HG02623 (cell line): ENCODE measurements at regions not wholly inside any gene's neighbourhood (a gene's known extent, or its start where the extent isn't known, plus 50 kb on each side); places are given as distances from the start of the nearest gene placed in this dataset.

Experiments used
- ATAC-seq: cut with Tn5 transposase; IDR thresholded peaks from one replicate; pipeline ENCODE4 v1.9.1; 2021; ENCODE audit warnings: moderate library complexity; ENCODE audit not compliant: unreplicated experiment

DNA sequence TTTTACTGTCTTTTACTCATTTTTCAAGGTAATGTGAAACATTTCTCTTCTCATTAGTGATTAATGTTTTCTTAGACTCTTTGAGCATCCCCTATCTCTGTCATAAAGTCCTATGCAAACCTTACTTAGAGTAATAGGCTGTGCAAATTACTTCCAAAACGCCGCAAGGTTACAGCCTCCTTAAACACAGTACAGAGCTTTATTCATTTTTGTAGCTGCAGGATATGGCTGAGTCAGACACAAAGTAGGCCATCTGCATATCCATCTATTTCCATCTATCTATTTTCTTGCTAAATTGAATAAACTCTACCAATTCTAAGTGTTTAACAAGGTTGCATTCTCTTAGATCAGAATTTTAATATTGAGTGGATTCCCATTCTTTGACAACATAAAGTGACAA lies 335.6 kb upstream of the SLC16A7 start:
- ATAC-seq, result no peak

DNA sequence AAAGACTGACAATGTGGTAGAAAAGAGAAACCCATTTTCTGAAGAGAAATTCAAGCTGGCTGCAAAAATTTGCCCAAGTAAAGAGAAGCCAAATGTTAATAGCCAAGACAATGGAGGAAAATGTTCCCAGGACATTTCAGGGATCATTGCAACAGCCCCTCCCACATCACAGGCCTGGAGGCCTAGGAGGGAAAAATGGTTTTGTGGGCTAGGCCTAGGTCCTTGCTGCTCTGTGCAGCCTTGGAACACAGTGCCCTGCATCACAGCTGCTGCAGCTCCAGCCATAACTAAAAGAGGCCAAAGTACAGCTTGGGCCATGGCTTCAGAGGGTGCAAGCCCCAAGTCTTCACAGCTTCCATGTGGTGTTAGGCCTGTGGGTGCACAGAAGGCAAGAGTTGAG lies 332.4 kb upstream of the LRIG3 start:
- ATAC-seq, result no peak

DNA sequence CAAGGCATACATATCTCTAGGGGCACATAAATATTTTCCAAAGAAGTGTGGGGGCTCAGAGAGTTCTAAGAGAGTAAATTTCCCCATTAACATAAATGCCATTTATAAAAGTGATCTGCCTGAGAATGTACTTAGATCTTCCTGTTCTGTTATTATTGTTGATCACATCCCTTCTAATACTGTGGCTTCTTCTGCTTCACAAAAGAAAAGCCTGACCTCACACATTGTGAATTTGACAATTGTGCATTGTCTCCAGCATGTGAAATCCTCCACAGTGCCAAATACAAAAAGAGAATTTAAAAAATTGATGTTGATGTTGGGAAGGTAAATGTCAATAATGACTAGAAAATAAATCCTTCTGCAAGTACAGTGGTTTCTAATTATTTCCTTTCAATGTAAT lies 330.5 kb upstream of the LRIG3 start:
- ATAC-seq, result no peak

DNA sequence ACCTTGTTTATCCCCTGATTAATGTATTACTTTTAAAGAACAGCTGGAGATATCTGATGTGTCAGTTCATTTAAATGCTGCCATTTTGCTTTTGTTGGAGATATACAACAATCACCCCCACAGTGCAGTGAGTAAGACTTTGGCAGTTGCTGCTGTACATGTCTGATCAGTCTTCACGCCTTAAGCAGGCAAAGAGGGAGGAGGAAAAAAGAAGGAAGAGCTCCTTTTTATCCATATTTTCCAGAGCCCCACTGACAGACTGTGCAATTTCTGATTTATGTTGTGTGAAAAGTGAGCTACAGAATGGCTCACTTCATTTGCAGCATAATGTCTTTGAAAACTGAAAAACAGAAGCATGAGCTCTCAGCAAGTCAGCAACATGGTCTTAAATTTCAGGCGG lies 319.7 kb upstream of the LRIG3 start:
- ATAC-seq, result no peak

- ATAC-seq, result no peak
These were observed 314.1 kb upstream of the LRIG3 start for GRCh38 chr12:59234391-59234790.

- ATAC-seq, result no peak
These were observed 310.0 kb upstream of the LRIG3 start for GRCh38 chr12:59230334-59230733.

DNA sequence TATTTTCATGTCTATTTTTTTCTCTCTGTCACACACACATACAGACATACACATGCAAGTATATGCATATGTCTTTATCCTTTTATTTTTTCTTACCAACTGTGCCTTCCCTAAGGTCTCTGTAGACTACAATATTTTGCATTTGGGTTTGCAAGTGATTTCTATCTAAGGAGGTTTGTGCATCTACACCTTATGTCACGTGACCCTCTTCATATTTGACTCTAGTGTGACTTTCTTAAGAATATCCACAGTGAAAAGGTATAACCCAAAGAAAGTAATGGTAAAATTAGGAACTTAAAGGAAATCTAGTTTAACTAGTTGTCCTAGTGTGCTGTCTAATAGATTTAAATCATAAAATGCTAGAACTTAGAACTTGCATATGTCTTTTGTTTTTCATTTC lies 298.8 kb upstream of the LRIG3 start:
- no peak for ATAC-seq

GRCh38 chr12:59196989-59197388 lies 276.7 kb upstream of the LRIG3 start:
- ATAC-seq, result no peak

DNA sequence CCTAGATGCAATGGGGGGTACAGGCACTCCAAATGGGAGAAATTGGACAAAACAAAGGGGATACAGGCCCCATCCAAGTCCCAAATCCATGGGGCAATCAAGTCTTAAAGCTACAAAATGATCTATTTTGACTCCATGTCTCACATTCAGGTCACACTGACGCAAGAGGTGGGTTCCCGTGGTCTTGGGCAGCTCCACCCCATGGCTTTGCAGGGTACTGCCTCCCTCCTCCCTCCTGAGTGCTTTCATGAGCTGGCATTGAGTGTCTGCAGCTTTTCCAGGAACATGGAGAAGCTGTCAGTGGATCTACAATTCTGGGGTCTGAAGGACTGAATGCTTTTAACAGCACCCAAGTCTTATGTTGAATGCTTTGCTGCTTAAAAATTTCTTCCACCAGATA lies 274.5 kb upstream of the LRIG3 start:
- ATAC-seq, result no peak

DNA sequence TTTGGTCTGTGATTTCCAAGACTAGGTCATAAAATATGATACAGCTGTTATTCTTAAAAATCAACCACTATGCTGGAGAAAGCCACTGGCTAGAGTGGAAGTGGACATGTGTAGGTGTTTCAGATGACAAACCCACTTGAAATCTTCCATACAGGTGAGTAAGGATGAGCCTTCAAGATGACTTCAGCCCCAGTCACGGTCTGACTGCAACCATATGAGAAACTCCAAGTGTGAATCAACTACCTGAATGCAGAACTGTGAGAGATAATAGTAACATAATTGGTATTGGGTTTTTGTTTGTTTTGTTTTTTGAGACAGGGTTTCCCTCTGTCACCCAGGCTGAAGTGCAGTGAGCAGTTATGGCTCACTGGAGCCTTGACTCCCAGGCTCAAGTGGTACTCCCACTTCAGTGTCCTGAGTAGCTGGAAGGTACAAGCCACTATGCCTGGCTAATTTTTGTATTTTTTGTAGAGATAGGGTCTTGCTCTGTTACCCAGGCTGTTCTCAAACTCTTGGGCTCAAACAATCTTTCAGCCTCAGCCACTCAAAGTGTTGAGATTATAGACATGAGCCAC lies 273.3 kb upstream of the LRIG3 start:
- no peak for ATAC-seq

DNA sequence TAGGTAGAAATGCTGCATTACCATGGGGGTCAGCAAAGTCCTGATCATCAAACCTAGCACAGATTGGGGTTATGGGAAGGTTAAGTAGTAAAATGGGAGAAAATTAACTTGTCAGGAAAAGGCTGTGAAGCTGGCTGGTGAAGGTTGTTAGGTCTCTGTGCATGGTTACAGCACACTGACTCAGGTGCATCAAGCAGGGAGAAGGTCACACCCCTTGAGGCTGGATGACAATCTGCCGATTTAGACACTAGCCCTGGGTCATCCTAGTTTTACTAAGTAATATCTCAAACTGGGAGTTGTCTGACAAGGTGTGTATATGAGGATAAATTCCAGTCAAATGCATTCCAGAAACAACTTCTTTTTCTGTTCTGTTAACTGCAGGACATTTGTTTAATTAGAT lies 271.1 kb upstream of the LRIG3 start:
- ATAC-seq, result no peak

DNA sequence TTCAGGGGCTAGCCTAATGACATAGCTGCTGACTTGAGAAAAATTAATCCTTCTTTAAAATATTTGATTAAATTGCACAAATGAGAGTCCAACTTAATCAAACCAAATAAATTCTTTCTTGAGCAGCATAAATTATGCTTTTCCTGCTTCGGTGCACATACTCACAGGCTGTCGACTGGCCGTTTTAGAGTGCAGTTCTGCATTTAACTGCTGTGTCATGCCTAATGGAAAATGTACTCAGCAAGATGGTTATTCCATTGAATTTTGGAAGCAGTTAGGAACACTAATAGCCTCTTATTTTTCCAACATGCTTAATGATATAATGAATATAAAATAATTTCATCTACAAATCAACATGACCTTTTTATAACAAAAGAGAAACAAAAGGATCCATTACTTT lies 266.1 kb upstream of the LRIG3 start:
- no peak for ATAC-seq

DNA sequence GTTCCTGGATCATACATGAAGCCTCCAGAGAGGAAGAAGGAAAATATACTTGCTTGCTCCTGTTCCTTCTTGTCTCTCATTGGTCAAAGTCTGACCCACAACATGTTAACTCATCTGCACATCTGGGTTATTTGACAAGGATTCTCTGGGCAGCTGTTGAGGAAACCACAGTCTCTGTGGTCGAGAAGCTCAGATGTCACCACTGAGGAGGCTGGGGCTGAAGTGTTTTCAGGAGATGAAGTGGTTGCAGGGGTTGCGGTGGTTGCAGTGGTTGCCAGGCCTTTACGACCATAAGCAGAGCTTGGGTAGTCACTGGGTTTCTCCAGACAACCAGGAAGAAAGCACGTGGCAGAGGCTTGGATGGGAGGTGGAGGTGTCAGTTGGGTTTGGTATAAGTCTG lies 265.0 kb upstream of the LRIG3 start:
- no peak for ATAC-seq

DNA sequence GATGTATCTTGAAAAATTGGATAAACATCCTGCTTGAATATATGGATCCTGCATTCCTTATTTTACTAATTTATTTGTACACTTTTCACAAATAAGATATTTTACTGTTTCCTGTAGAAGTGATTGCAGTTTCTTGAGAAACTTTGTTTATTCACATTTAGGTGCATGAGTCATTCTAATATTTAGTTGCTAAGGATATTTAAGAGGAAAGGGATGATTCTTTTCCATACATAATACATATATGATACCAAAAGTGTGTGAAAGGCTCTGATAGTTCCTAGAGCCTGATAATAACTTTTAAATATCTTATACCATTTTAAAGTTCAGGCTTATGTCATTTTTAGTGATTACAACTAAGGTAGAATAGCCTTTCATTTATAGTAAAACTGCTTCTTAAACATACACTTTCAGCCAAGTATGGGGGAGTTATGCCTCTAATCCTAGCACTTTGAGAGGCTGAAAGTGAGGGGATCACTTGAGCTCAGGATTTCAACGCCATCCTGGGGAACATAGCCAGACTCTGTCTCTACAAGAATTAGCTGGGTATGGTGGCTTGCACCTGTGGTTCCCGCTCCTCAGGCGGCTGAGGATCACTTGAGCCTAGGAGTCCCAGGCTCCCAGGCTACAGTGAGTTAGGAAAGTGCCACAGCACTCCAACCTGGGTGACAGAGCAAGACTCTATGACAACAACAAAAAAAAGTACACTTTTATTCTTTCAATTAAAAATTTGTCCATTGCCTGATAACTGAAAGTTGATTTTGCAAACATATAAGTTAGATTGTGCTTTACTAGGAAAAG lies 262.6 kb upstream of the LRIG3 start:
- no peak for ATAC-seq

- ATAC-seq, result no peak
These were observed 261.9 kb upstream of the LRIG3 start for GRCh38 chr12:59182191-59182590.

GRCh38 chr12:59181196-59181777 lies 261.0 kb upstream of the LRIG3 start:
- ATAC-seq, result no peak

GRCh38 chr12:59179231-59179630 lies 258.9 kb upstream of the LRIG3 start:
- no peak for ATAC-seq

GRCh38 chr12:59173695-59174094 lies 253.4 kb upstream of the LRIG3 start:
- no peak for ATAC-seq

DNA sequence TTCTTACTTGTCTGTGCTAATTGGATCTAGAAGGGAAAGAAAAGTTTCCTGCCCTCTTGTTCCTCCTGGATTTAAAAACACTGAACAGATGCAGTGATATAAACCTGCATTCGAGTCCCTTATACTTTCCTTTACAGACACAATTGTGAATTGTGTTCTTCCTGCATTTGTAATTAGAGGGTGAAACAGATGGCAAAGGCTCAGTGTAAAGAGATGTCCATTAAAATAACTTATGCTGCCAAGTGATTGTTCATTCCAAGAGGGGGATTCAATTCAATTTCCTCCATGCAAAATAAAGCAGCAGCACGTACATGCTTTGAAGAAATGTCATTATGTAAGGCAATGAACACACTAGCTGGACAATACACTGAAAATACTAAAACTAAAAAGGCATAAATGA lies 248.3 kb upstream of the LRIG3 start:
- no peak for ATAC-seq

- no peak for ATAC-seq
These were observed 246.2 kb upstream of the LRIG3 start for GRCh38 chr12:59166457-59166856.

DNA sequence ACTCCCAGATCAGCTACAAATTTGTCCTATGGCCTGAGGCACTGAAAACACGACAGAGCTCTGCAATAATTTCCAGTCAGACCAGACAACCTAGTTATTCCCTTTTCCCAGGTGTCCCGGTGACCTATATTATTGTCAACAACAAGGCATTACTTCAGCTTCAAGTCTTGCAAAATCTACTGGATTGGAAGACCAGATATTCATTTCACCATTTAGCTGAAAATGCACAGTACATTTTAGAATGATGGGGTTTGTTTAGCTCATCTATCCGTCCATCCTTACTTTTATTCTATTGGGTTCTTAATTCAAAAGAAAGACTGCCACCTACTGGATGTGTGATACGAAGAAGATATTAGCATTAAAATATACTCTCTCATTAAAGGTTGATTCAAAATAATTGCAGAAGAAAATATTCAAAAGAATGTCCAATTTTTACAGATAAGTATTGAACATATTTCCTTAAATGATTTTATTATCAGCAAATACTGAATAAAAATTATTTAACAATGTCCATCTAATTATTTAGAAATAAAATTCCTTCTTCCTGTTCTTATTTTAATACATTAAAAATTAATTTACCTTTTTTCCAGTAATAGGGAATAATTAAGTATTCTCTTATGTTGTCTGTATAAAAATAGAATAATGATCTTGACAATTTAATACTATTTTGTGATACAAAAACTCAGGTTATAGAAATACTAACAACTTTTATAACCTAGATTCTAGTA lies 244.9 kb upstream of the LRIG3 start:
- no peak for ATAC-seq

DNA sequence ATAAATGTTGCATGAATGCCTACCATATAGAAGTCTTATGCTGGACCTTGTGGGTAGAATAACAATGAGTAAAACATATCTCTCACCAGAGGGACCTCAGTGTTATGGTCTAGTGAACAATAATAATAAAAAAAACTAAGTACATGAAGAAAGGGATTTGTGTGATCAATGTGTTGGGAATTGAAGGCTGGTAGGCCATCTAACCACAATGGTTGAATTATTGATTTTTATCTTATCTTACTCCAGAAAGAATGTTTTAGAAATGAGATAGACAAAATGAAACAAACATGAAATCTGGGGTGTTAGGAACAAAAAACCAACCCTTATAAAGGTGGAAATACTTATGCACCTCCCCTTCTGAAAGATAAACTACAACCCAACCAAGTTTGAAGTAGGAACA lies 243.9 kb upstream of the LRIG3 start:
- ATAC-seq, result no peak
